SH-SY5Y (cell line): ENCODE measurements at regions not wholly inside any gene's neighbourhood (a gene's known extent, or its start where the extent isn't known, plus 50 kb on each side); places are given as distances from the start of the nearest gene placed in this dataset.

ENCODE experiments used
- GATA2 ChIP-seq: IDR thresholded peaks from 2 replicates; pipeline ENCODE4 v1.6.1; 2011; ENCODE audit warnings: mild to moderate bottlenecking, low read depth, low read length
- GATA3 ChIP-seq: IDR thresholded peaks from 2 replicates; pipeline ENCODE4 v1.6.1; 2011; ENCODE audit warnings: low read depth, mild to moderate bottlenecking, low read length, moderate library complexity

DNA sequence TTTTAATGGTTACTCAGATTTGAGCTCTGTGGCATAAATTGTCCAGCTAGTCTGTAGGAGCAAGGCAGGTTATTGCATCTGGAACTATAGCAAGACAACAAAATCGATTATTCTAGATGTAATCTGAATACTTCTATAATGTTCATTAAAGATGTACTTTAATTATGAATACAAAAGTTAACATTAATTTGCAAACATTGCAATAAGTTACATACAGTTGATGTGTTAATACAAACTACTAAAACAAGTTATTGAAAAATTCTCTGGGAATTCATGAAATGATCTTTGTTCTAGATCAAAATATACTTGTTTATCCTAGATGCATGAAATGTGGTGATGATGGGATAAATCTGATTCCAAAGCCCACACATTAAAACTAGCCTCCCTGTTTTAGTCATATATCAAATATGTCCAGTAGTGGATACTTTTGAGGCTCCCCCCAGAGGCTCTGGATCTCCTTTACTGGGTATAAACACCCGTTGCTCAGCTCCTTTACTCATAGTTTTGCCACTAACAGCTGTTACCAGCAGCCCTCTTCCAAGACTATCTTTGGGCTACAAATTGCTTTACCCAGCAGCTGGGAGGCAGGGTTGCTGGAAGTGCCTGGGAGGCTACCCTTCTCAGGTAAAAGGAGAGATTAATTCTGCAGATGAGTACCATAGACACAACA lies 78.1 kb downstream of the ARL4A start:
- no peak for TF ChIP-seq GATA2
- TF ChIP-seq GATA3 = no peak
